Liver (tissue), 8 donors: ENCODE measurements at regions not wholly inside any gene's neighbourhood (a gene's known extent, or its start where the extent isn't known, plus 50 kb on each side); places are given as distances from the start of the nearest gene placed in this dataset.

ENCODE experiments used
- DNase-seq: peaks from one replicate; pipeline ENCODE4 v3.0.0-alpha.2; 2017; ENCODE audit warnings: low spot score
- H3K27ac ChIP-seq, 2 donors: one replicate each; pipeline ENCODE4 v1.7.0; 2013; ENCODE audit warnings: inconsistent platforms in 2 of 2, low read length in 2 of 2, control low read depth in 1 of 2, low read depth in 1 of 2, mild to moderate bottlenecking in 1 of 2
- H3K27me3 ChIP-seq, 4 donors: one replicate each; pipeline versions ENCODE4 v1.6.1 to v1.7.0; 2013; ENCODE audit warnings: low read length in 3 of 4, inconsistent platforms in 1 of 4, mild to moderate bottlenecking in 1 of 4, moderate library complexity in 1 of 4; ENCODE audit not compliant: control insufficient read depth in 4 of 4, insufficient read depth in 4 of 4
- H3K36me3 ChIP-seq, 4 donors: one replicate each; pipeline versions ENCODE4 v1.6.1 to v1.7.0; 2013; ENCODE audit warnings: low read length in 3 of 4, mild to moderate bottlenecking in 3 of 4, low read depth in 1 of 4, moderate library complexity in 1 of 4; ENCODE audit not compliant: control insufficient read depth in 4 of 4, insufficient read depth in 3 of 4
- H3K4me1 ChIP-seq, 4 donors: one replicate each; pipeline versions ENCODE4 v1.6.1 to v1.7.0; 2013; ENCODE audit warnings: low read length in 3 of 4, mild to moderate bottlenecking in 3 of 4, moderate library complexity in 1 of 4; ENCODE audit not compliant: control insufficient read depth in 4 of 4, insufficient read depth in 4 of 4
- H3K4me3 ChIP-seq, 3 donors: one replicate each; pipeline versions ENCODE4 v1.6.1 to v1.7.0; 2013; ENCODE audit warnings: low read length in 3 of 3, control low read depth in 1 of 3, low read depth in 1 of 3, mild to moderate bottlenecking in 1 of 3
- H3K9ac ChIP-seq, 2 donors: one replicate each; pipeline ENCODE4 v1.7.0; 2013; ENCODE audit warnings: low read length in 2 of 2, mild to moderate bottlenecking in 2 of 2, moderate library complexity in 2 of 2, control low read depth in 1 of 2, low read depth in 1 of 2
- H3K9me3 ChIP-seq, 4 donors: one replicate each; pipeline versions ENCODE4 v1.6.1 to v1.7.0; 2013; ENCODE audit warnings: low read length in 3 of 4; ENCODE audit not compliant: control insufficient read depth in 4 of 4
- ATF3 ChIP-seq: IDR thresholded peaks from 2 replicates; pipeline ENCODE4 v1.6.1; 2016; ENCODE audit warnings: antibody characterized with exemption
- EGR1 ChIP-seq, 2 donors: IDR thresholded peaks; 2 replicates each; pipeline ENCODE4 v1.6.1; 2016 to 2018; ENCODE audit warnings: antibody characterized with exemption in 2 of 2, low read depth in 2 of 2
- FOXA1 ChIP-seq: IDR thresholded peaks from 2 replicates; pipeline ENCODE4 v1.6.1; 2016; ENCODE audit warnings: antibody characterized with exemption
- FOXA2 ChIP-seq: IDR thresholded peaks from 2 replicates; pipeline ENCODE4 v1.6.1; 2016; ENCODE audit warnings: antibody characterized with exemption
- GABPA ChIP-seq, 2 donors: IDR thresholded peaks in 1 of 2; conservative IDR thresholded peaks in 1 of 2; 2 replicates each; pipeline ENCODE4 v1.6.1; 2016; ENCODE audit warnings: antibody characterized with exemption in 2 of 2, mild to moderate bottlenecking in 1 of 2, moderate library complexity in 1 of 2
- HNF4A ChIP-seq, 2 donors: conservative IDR thresholded peaks; 2 replicates each; pipeline ENCODE4 v1.6.1; 2016; ENCODE audit warnings: antibody characterized with exemption in 2 of 2, mild to moderate bottlenecking in 2 of 2
- HNF4G ChIP-seq: IDR thresholded peaks from 2 replicates; pipeline ENCODE4 v1.6.1; 2016; ENCODE audit warnings: antibody characterized with exemption
- JUND ChIP-seq, 2 donors: IDR thresholded peaks; 2 replicates each; pipeline ENCODE4 v1.6.1; 2016; ENCODE audit warnings: antibody characterized with exemption in 2 of 2
- MAX ChIP-seq: IDR thresholded peaks from 2 replicates; pipeline ENCODE4 v1.6.1; 2016; ENCODE audit warnings: antibody characterized with exemption
- NR2F2 ChIP-seq: IDR thresholded peaks from 2 replicates; pipeline ENCODE4 v1.6.1; 2016; ENCODE audit warnings: antibody characterized with exemption
- RAD21 ChIP-seq, 2 donors: IDR thresholded peaks; 2 replicates each; pipeline ENCODE4 v1.6.1; 2016; ENCODE audit warnings: antibody characterized with exemption in 2 of 2, mild to moderate bottlenecking in 2 of 2
- RXRA ChIP-seq, 2 donors: IDR thresholded peaks; 2 replicates each; pipeline ENCODE4 v1.6.1; 2017 to 2018; ENCODE audit warnings: antibody characterized with exemption in 2 of 2, mild to moderate bottlenecking in 1 of 2
- SP1 ChIP-seq: IDR thresholded peaks from 2 replicates; pipeline ENCODE4 v1.6.1; 2018; ENCODE audit warnings: antibody characterized with exemption, mild to moderate bottlenecking
- TAF1 ChIP-seq: conservative IDR thresholded peaks from 2 replicates; pipeline ENCODE4 v1.6.1; 2016; ENCODE audit warnings: antibody characterized with exemption, mild to moderate bottlenecking
- YY1 ChIP-seq: IDR thresholded peaks from 2 replicates; pipeline ENCODE4 v1.6.1; 2016; ENCODE audit warnings: antibody characterized with exemption, mild to moderate bottlenecking
- WGBS: extraction: QIAGEN DNeasy Blood & Tissue Kit; methylation state at CpG from one replicate; pipeline ENCODE4 v1.1.7; 2013; 5-methylcytosine and 5-hydroxymethylcytosine counted together
- TF ChIP-seq, protein P1 (sequence below): fragments of 150-350 bp; IDR thresholded peaks from 2 replicates; pipeline ENCODE4 v1.5.1; 2017; ENCODE audit warnings: improper control_type of control experiment, low read depth, low read length; ENCODE audit not compliant: missing input control
- TF ChIP-seq, protein P2 (sequence below): IDR thresholded peaks from 2 replicates; pipeline ENCODE4 v1.6.1; 2016; ENCODE audit warnings: antibody characterized with exemption
- donor health status: healthy.
- donor health status: healthy.
- donor health status: healthy.
- donor health status: healthy.
- donor health status: healthy.

DNA sequence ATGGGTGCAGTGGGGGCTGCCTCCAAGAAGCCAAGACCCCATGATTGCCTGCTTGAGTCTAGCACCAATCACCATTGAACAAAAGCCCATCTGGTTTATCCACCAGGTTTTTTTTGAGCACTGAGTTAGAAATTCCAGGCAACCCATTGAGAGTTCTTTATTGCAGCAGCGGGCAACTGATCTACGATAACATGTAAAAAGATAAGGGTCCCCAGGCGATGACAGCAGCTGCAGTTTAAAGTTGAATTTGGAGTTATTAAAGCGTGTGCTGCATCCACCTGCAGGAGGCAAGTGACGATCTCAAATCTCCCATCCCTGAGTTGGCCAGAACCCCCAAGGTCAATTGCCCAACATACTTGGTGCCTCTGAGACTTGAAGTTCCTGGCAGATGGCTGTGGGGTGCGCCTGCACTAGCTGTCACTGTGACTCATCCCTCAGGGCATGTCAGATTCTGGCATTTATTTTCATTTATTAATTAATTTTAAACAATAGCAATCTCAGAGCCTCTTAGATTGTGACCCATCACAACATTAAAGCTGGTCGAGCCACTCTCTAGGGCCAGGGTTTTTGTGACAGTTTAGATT is 290.4 kb upstream of the SULF2 start:
- H3K4me1 ChIP-seq = peaks cover 0 to 3% (median 0%) of the 10 kb centered on the region in 4 donors
- DNase-seq = no peak
- no peaks in the 10 kb centered on the region for H3K36me3 ChIP-seq
- 61% methylated on average over 7 of the region's 7 CpGs for WGBS
- no peaks in the 10 kb centered on the region for H3K9me3 ChIP-seq
- TF ChIP-seq, protein P1, sequence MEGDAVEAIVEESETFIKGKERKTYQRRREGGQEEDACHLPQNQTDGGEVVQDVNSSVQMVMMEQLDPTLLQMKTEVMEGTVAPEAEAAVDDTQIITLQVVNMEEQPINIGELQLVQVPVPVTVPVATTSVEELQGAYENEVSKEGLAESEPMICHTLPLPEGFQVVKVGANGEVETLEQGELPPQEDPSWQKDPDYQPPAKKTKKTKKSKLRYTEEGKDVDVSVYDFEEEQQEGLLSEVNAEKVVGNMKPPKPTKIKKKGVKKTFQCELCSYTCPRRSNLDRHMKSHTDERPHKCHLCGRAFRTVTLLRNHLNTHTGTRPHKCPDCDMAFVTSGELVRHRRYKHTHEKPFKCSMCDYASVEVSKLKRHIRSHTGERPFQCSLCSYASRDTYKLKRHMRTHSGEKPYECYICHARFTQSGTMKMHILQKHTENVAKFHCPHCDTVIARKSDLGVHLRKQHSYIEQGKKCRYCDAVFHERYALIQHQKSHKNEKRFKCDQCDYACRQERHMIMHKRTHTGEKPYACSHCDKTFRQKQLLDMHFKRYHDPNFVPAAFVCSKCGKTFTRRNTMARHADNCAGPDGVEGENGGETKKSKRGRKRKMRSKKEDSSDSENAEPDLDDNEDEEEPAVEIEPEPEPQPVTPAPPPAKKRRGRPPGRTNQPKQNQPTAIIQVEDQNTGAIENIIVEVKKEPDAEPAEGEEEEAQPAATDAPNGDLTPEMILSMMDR = no peak
- TF ChIP-seq MAX (no peak), RAD21 (IDR thresholded peaks at IDR 0.05) (no peak), SP1 (no peak)
- H3K9ac ChIP-seq = no peak overlapping the region
- H3K4me3 ChIP-seq = no peak overlapping the region
- H3K27me3 ChIP-seq = peaks cover 0 to 12% (median 0%) of the 10 kb centered on the region in 4 donors
- H3K27ac ChIP-seq = no peak overlapping the region

DNA sequence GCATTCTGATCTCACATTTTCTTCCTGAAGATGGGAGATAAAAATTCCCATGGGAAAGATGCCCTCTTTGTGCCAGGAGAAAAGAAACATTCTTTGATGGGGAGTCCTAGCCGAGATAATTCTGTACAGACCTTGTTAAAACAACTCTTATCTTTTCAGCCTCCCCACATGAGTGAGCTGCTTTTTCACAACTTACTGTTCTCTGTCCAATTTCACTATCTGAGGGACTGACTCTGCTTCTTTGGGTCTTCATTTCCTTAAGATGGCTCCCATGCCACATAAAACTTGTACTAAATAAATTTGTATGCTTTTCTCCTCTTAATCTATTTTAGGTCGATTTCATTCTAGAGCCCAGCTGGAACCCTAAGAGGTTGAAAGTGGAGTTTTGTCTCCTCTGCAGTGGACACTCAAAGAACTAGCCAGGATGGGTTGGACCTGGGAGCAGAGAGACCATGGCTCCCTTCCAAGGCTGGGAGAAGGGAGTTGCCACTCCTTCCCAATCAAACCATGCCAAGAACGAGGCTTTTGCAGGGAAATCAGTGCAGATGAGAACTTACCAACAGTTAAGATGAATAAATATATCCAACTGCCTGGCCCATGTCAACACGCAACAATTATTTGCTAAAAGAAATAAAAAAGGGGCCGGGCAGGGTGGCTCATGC is 285.8 kb upstream of the SULF2 start:
- H3K4me3 ChIP-seq = no peak overlapping the region
- no peaks in the 10 kb centered on the region for H3K36me3 ChIP-seq
- H3K27me3 ChIP-seq = no peaks in the 10 kb centered on the region
- no peak overlapping the region for H3K9ac ChIP-seq
- no peak for TF ChIP-seq MAX
- no peak for TF ChIP-seq ATF3
- TF ChIP-seq, protein P2, sequence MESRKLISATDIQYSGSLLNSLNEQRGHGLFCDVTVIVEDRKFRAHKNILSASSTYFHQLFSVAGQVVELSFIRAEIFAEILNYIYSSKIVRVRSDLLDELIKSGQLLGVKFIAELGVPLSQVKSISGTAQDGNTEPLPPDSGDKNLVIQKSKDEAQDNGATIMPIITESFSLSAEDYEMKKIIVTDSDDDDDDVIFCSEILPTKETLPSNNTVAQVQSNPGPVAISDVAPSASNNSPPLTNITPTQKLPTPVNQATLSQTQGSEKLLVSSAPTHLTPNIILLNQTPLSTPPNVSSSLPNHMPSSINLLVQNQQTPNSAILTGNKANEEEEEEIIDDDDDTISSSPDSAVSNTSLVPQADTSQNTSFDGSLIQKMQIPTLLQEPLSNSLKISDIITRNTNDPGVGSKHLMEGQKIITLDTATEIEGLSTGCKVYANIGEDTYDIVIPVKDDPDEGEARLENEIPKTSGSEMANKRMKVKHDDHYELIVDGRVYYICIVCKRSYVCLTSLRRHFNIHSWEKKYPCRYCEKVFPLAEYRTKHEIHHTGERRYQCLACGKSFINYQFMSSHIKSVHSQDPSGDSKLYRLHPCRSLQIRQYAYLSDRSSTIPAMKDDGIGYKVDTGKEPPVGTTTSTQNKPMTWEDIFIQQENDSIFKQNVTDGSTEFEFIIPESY = no peak
- peaks cover 0 to 5% (median 0%) of the 10 kb centered on the region in 4 donors for H3K9me3 ChIP-seq
- 58% methylated on average over 5 of the region's 5 CpGs for WGBS
- no peaks in the 10 kb centered on the region for H3K4me1 ChIP-seq
- DNase-seq = no peak
- H3K27ac ChIP-seq = no peak overlapping the region

DNA sequence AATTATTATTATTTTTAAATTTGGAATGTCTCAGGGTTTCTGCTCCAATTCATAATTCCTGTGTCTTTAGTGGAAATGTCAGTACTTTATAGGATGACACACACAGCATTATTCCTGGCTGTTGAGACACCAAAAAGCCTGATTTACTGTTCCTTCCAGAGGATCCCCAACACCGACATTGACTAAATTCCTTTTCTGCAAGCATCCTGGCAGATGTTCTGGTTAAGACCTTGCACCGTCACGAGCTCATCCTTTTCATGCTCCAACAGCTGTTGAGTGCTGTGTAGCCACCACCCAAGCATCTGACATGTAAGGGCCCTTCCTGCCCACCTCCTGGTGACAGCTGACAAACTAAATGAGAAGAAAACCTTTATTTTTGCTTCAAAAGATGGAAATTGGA is 284.3 kb upstream of the SULF2 start:
- H3K4me3 ChIP-seq = no peak overlapping the region
- 85% methylated on average over 3 of the region's 3 CpGs for WGBS
- H3K27me3 ChIP-seq = no peaks in the 10 kb centered on the region
- no peaks in the 10 kb centered on the region for H3K4me1 ChIP-seq
- H3K36me3 ChIP-seq = no peaks in the 10 kb centered on the region
- no peak overlapping the region for H3K27ac ChIP-seq
- H3K9me3 ChIP-seq = peaks cover 0 to 5% (median 0%) of the 10 kb centered on the region in 4 donors
- H3K9ac ChIP-seq = no peak overlapping the region
- DNase-seq = no peak
- TF ChIP-seq RAD21 (IDR thresholded peaks at IDR 0.05) = no peak
- TF ChIP-seq GABPA (IDR thresholded peaks at IDR 0.05 in 1 of 2, conservative IDR thresholded peaks at IDR 0.05 in 1 of 2) = no peak
- TF ChIP-seq, protein P2 = no peak
- no peak for TF ChIP-seq YY1
- no peak for TF ChIP-seq HNF4A (conservative IDR thresholded peaks at IDR 0.05)
- TF ChIP-seq JUND (IDR thresholded peaks at IDR 0.05) = no peak
- no peak for TF ChIP-seq FOXA2
- TF ChIP-seq SP1 = no peak
- no peak for TF ChIP-seq FOXA1
- TF ChIP-seq TAF1 = no peak
- no peak for TF ChIP-seq ATF3
- no peak for TF ChIP-seq HNF4G
- TF ChIP-seq EGR1 (IDR thresholded peaks at IDR 0.05; ENCODE audit: low read depth in 2 of 2) = no peak
- TF ChIP-seq RXRA (IDR thresholded peaks at IDR 0.05) = no peak
- no peak for TF ChIP-seq NR2F2
- TF ChIP-seq MAX = no peak
- TF ChIP-seq, protein P1 = no peak
